WTC11 (cell line): ENCODE measurements at regions not wholly inside any gene's neighbourhood (a gene's known extent, or its start where the extent isn't known, plus 50 kb on each side); places are given as distances from the start of the nearest gene placed in this dataset.

ENCODE experiments used
- ATAC-seq: fragments of 200-7000 bp; cut with Tn5 transposase; 2 replicates; pipeline ENCODE4 v1.10.0; 2021; ENCODE audit warnings: mild to moderate bottlenecking, moderate library complexity
- CTCF ChIA-PET: fragments of 300-600 bp; sonication (Branson Sonifier 250); formaldehyde crosslinking; loops from one replicate; lab custom pipeline; 2021; ENCODE audit warnings: antibody characterized with exemption; lab: Charles Lee
- POLR2A ChIA-PET: fragments of 350-600 bp; sonication (Branson Sonifier 250); formaldehyde crosslinking; loops from one replicate; lab custom pipeline; 2021; ENCODE audit warnings: antibody characterized with exemption; lab: Charles Lee
- DNase-seq: peaks from one replicate; pipeline ENCODE4 v3.0.0; 2021; ENCODE audit warnings: low spot score
- H3K27ac Mint-ChIP-seq: 2 replicates; pipeline ENCODE4 v1.8.0; 2021; ENCODE audit warnings: mixed read lengths
- H3K27me3 Mint-ChIP-seq: 2 replicates; pipeline ENCODE4 v1.8.0; 2021; ENCODE audit warnings: low read depth, mild to moderate bottlenecking, moderate library complexity, mixed read lengths
- H3K36me3 Mint-ChIP-seq: 2 replicates; pipeline ENCODE4 v1.8.0; 2021; ENCODE audit warnings: mixed read lengths
- H3K4me1 Mint-ChIP-seq: 2 replicates; pipeline ENCODE4 v1.8.0; 2022; ENCODE audit warnings: mixed read lengths
- H3K4me3 Mint-ChIP-seq: 2 replicates; pipeline ENCODE4 v1.8.0; 2021; ENCODE audit warnings: mild to moderate bottlenecking, moderate library complexity, mixed read lengths
- H3K9me3 Mint-ChIP-seq: 2 replicates; pipeline ENCODE4 v1.8.0; 2021; ENCODE audit warnings: mixed read lengths
- ATF1 ChIP-seq: sonication (generic); formaldehyde crosslinking; IDR thresholded peaks from 2 replicates; pipeline ENCODE4 v1.8.1; 2023; ENCODE audit warnings: mild to moderate bottlenecking, moderate library complexity, missing genetic modification reagents
- CBFB ChIP-seq: sonication (generic); formaldehyde crosslinking; IDR thresholded peaks from 2 replicates; pipeline ENCODE4 v1.8.1; 2022; ENCODE audit warnings: mild to moderate bottlenecking, low read depth, missing genetic modification reagents
- GRHL2 ChIP-seq: fragments of 250-450 bp; sonication (Bioruptor Pico); IDR thresholded peaks from 2 replicates; pipeline ENCODE4 v1.8.0; 2022; ENCODE audit warnings: mild to moderate bottlenecking, moderate library complexity; ENCODE audit not compliant: insufficient replicate concordance, severe bottlenecking
- GTF2I ChIP-seq: fragments of 250-450 bp; sonication (Bioruptor Pico); conservative IDR thresholded peaks from 2 replicates; pipeline ENCODE4 v1.4.0; 2021; ENCODE audit warnings: mild to moderate bottlenecking
- HMGA2 ChIP-seq: fragments of 250-450 bp; sonication (Bioruptor Pico); IDR thresholded peaks from 2 replicates; pipeline ENCODE4 v1.4.0; 2021; ENCODE audit warnings: mild to moderate bottlenecking, moderate library complexity
- NFATC4 ChIP-seq: fragments of 250-450 bp; sonication (Bioruptor Pico); IDR thresholded peaks from 2 replicates; pipeline ENCODE4 v1.9.0; 2021; ENCODE audit warnings: mild to moderate bottlenecking
- NR2C2 ChIP-seq: sonication (generic); formaldehyde crosslinking; IDR thresholded peaks from 2 replicates; pipeline ENCODE4 v1.8.0; 2022; ENCODE audit warnings: mild to moderate bottlenecking, missing genetic modification reagents
- PRRX2 ChIP-seq: fragments of 250-450 bp; sonication (Bioruptor Pico); IDR thresholded peaks from 2 replicates; pipeline ENCODE4 v1.8.0; 2021; ENCODE audit warnings: mild to moderate bottlenecking
- TCF7 ChIP-seq: sonication (generic); formaldehyde crosslinking; IDR thresholded peaks from 2 replicates; pipeline ENCODE4 v1.8.0; 2022; ENCODE audit warnings: mild to moderate bottlenecking, low read depth, missing genetic modification reagents, moderate library complexity
- ZNF263 ChIP-seq: sonication (generic); formaldehyde crosslinking; IDR thresholded peaks from 2 replicates; pipeline ENCODE4 v1.8.1; 2022; ENCODE audit warnings: low read depth, mild to moderate bottlenecking, moderate library complexity, missing genetic modification reagents
- TF ChIP-seq, protein P1 (sequence below): fragments of 250-450 bp; sonication (Bioruptor Pico); IDR thresholded peaks from 2 replicates; pipeline ENCODE4 v1.9.0; 2021; ENCODE audit warnings: mild to moderate bottlenecking, borderline replicate concordance
- TF ChIP-seq, protein P2 (sequence below): sonication (generic); formaldehyde crosslinking; IDR thresholded peaks from 2 replicates; pipeline ENCODE4 v1.8.1; 2023; ENCODE audit warnings: mild to moderate bottlenecking, missing genetic modification reagents
- TF ChIP-seq, protein P3 (sequence below): sonication (generic); formaldehyde crosslinking; IDR thresholded peaks from 2 replicates; pipeline ENCODE4 v1.8.1; 2023; ENCODE audit warnings: mild to moderate bottlenecking, moderate library complexity, missing genetic modification reagents
- TF ChIP-seq, protein P4 (sequence below): sonication (generic); formaldehyde crosslinking; IDR thresholded peaks from 2 replicates; pipeline ENCODE4 v1.8.0; 2022; ENCODE audit warnings: mild to moderate bottlenecking, missing genetic modification reagents
- TF ChIP-seq, protein P5 (sequence below): sonication (generic); formaldehyde crosslinking; IDR thresholded peaks from 2 replicates; pipeline ENCODE4 v1.8.0; 2023; ENCODE audit warnings: missing genetic modification reagents

DNA sequence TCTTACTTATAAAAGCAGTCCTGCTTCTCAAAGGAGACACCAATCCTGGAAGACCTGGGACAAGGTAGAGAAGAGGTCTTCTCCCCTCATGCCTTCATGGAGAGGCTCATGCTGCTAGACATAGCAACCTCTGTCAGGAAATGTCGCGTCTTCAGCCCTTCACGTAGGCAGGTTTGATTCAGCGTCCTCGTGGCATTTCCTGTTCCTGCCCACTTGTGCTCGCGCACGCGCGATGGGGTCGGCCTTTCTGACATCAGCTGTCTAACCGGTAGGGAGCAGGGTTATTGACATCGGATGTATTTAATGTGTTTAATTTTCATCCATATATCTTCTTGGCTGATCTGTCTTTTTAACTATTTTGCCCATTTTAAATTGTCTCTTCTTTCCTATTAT is 292.4 kb downstream of the THBS2 start (continued):
- TF ChIP-seq, protein P1, sequence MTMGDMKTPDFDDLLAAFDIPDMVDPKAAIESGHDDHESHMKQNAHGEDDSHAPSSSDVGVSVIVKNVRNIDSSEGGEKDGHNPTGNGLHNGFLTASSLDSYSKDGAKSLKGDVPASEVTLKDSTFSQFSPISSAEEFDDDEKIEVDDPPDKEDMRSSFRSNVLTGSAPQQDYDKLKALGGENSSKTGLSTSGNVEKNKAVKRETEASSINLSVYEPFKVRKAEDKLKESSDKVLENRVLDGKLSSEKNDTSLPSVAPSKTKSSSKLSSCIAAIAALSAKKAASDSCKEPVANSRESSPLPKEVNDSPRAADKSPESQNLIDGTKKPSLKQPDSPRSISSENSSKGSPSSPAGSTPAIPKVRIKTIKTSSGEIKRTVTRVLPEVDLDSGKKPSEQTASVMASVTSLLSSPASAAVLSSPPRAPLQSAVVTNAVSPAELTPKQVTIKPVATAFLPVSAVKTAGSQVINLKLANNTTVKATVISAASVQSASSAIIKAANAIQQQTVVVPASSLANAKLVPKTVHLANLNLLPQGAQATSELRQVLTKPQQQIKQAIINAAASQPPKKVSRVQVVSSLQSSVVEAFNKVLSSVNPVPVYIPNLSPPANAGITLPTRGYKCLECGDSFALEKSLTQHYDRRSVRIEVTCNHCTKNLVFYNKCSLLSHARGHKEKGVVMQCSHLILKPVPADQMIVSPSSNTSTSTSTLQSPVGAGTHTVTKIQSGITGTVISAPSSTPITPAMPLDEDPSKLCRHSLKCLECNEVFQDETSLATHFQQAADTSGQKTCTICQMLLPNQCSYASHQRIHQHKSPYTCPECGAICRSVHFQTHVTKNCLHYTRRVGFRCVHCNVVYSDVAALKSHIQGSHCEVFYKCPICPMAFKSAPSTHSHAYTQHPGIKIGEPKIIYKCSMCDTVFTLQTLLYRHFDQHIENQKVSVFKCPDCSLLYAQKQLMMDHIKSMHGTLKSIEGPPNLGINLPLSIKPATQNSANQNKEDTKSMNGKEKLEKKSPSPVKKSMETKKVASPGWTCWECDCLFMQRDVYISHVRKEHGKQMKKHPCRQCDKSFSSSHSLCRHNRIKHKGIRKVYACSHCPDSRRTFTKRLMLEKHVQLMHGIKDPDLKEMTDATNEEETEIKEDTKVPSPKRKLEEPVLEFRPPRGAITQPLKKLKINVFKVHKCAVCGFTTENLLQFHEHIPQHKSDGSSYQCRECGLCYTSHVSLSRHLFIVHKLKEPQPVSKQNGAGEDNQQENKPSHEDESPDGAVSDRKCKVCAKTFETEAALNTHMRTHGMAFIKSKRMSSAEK = no peak
- TF ChIP-seq, protein P2, sequence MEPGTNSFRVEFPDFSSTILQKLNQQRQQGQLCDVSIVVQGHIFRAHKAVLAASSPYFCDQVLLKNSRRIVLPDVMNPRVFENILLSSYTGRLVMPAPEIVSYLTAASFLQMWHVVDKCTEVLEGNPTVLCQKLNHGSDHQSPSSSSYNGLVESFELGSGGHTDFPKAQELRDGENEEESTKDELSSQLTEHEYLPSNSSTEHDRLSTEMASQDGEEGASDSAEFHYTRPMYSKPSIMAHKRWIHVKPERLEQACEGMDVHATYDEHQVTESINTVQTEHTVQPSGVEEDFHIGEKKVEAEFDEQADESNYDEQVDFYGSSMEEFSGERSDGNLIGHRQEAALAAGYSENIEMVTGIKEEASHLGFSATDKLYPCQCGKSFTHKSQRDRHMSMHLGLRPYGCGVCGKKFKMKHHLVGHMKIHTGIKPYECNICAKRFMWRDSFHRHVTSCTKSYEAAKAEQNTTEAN = no peak
- TF ChIP-seq, protein P3, sequence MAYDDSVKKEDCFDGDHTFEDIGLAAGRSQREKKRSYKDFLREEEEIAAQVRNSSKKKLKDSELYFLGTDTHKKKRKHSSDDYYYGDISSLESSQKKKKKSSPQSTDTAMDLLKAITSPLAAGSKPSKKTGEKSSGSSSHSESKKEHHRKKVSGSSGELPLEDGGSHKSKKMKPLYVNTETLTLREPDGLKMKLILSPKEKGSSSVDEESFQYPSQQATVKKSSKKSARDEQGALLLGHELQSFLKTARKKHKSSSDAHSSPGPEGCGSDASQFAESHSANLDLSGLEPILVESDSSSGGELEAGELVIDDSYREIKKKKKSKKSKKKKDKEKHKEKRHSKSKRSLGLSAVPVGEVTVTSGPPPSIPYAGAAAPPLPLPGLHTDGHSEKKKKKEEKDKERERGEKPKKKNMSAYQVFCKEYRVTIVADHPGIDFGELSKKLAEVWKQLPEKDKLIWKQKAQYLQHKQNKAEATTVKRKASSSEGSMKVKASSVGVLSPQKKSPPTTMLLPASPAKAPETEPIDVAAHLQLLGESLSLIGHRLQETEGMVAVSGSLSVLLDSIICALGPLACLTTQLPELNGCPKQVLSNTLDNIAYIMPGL (CRISPR knock-in tag) = no peak
- TF ChIP-seq ZNF263 (CRISPR knock-in tag) (no peak), GRHL2 (no peak), HMGA2 (CRISPR knock-in tag) (no peak), NR2C2 (CRISPR knock-in tag) (no peak), CBFB (no peak), ATF1 (CRISPR knock-in tag) (no peak), GTF2I (CRISPR knock-in tag) (no peak)
- TF ChIP-seq, protein P4, sequence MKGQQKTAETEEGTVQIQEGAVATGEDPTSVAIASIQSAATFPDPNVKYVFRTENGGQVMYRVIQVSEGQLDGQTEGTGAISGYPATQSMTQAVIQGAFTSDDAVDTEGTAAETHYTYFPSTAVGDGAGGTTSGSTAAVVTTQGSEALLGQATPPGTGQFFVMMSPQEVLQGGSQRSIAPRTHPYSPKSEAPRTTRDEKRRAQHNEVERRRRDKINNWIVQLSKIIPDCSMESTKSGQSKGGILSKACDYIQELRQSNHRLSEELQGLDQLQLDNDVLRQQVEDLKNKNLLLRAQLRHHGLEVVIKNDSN = no peak
- TF ChIP-seq, all 79 proteins: peak for 0

DNA sequence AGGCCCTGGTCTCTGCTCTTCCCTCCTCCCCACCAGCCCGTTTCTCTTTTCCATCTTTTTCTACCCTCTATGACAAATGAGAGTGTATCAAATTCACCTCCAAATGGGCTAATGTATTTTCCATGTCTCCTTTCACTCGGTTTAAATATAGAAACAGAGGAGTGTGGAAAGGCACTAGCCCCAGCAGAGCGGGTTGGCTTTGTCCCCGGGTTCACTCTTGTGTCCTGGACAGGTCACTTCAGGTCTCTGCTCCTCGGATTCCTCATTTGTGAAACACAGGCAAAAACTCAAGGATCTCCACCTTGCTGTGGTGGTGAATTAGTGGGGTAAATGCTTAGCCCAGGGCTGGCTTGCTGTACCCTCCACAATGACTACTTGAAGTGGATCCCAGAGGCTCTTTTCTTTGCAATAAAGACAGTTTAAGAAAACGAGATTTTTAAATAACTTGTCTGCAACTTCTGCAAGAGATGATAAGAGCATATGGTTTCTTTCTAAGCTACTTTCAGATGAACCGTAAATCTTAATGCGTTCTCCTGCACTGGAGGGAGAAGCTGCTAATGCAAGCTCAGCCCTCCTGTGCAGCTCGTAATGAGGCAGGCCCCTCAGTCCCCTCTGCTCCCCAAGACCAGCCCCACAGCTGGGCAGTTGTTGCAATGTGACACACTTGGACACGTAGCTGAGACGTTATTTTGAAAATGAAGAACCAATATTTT is 292.9 kb downstream of the THBS2 start:
- POLR2A ChIA-PET = no interaction called here
- peaks cover 4% of the 10 kb centered on the region; the same call in 1 of the 2 replicates for H3K4me1 Mint-ChIP-seq
- ATAC-seq (no peak), DNase-seq (no peak)
- no peak overlapping the region for H3K4me3 Mint-ChIP-seq
- H3K27me3 Mint-ChIP-seq = no peaks in the 10 kb centered on the region; the same call in 1 of the 2 replicates
- H3K36me3 Mint-ChIP-seq = peaks cover 7% of the 10 kb centered on the region; the same call in 1 of the 2 replicates
- no peak overlapping the region for H3K27ac Mint-ChIP-seq
- H3K9me3 Mint-ChIP-seq = peaks cover 22% of the 10 kb centered on the region
- CTCF ChIA-PET = no interaction called here
- TF ChIP-seq NFATC4 (CRISPR knock-in tag) (no peak), TCF7 (no peak), PRRX2 (CRISPR knock-in tag) (no peak), GRHL2 (no peak)
- TF ChIP-seq, protein P3 (CRISPR knock-in tag) = no peak
- TF ChIP-seq, protein P5, sequence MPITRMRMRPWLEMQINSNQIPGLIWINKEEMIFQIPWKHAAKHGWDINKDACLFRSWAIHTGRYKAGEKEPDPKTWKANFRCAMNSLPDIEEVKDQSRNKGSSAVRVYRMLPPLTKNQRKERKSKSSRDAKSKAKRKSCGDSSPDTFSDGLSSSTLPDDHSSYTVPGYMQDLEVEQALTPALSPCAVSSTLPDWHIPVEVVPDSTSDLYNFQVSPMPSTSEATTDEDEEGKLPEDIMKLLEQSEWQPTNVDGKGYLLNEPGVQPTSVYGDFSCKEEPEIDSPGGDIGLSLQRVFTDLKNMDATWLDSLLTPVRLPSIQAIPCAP (CRISPR knock-in tag) = no peak
